Muscle of back (tissue), 3 donors: ENCODE measurements at regions not wholly inside any gene's neighbourhood (a gene's known extent, or its start where the extent isn't known, plus 50 kb on each side); places are given as distances from the start of the nearest gene placed in this dataset.
"Not testable (repeated sequence)": the region's sequence is repeated elsewhere in the genome, so short reads cannot be mapped to it uniquely, and the experiment has no call there.

Experiments used
- DNase-seq, 3 donors: peaks; one replicate each; pipeline versions ENCODE4 v3.0.0 to v3.0.0-alpha.2; 2013

GRCh38 chr13:71303144-71303543 lies 563.9 kb downstream of the DACH1 start:
- no peak for DNase-seq

- DNase-seq, result no peak
These were observed 566.4 kb downstream of the DACH1 start for GRCh38 chr13:71300602-71301001.

GRCh38 chr13:71291842-71292146 lies 575.2 kb downstream of the DACH1 start:
- DNase-seq, result no peak

- no peak for DNase-seq
These were observed 575.8 kb downstream of the DACH1 start for GRCh38 chr13:71290963-71291841.

- not testable (repeated sequence) for DNase-seq
These were observed 577.0 kb downstream of the DACH1 start for GRCh38 chr13:71289980-71290379.

GRCh38 chr13:71285700-71286099 lies 581.3 kb downstream of the DACH1 start:
- DNase-seq, result no peak

- no peak for DNase-seq
These were observed 588.5 kb downstream of the DACH1 start for GRCh38 chr13:71278512-71278911.

- no peak for DNase-seq
These were observed 591.9 kb downstream of the DACH1 start for GRCh38 chr13:71274923-71275608.

- DNase-seq, result peak; percentile 25 to 67 (median 26)
These were observed 605.7 kb downstream of the DACH1 start for GRCh38 chr13:71261256-71261655.

GRCh38 chr13:71260246-71260645 lies 606.8 kb downstream of the DACH1 start:
- DNase-seq, result peak; percentile 16 to 67 (median 26)

GRCh38 chr13:71255633-71256032 lies 611.4 kb downstream of the DACH1 start:
- DNase-seq, result no peak

GRCh38 chr13:71254384-71254783 lies 612.6 kb downstream of the DACH1 start:
- DNase-seq, result no peak

GRCh38 chr13:71252184-71252704 lies 614.8 kb downstream of the DACH1 start:
- peak in 1 of 3 donors; percentile 42 for DNase-seq

- no peak for DNase-seq
These were observed 615.6 kb downstream of the DACH1 start for GRCh38 chr13:71251292-71251951.

GRCh38 chr13:71249011-71249410 lies 618.0 kb downstream of the DACH1 start:
- DNase-seq, result no peak

- DNase-seq, result peak in 1 of 3 donors; percentile 55
These were observed 622.8 kb downstream of the DACH1 start for GRCh38 chr13:71244161-71244560.

- peak in 2 of 3 donors; percentile 14 to 55 for DNase-seq
These were observed 624.8 kb downstream of the DACH1 start for GRCh38 chr13:71242201-71242600.

- peak in 1 of 3 donors; percentile 34 for DNase-seq
These were observed 626.1 kb downstream of the DACH1 start for GRCh38 chr13:71240911-71241310.

GRCh38 chr13:71237332-71237731 lies 629.7 kb downstream of the DACH1 start:
- DNase-seq, result no peak

GRCh38 chr13:71219698-71220415 lies 647.1 kb downstream of the DACH1 start:
- DNase-seq, result peak in 2 of 3 donors; percentile 27 to 55

GRCh38 chr13:71218960-71219359 lies 648.0 kb downstream of the DACH1 start:
- DNase-seq, result no peak

GRCh38 chr13:71217827-71218226 lies 649.2 kb downstream of the DACH1 start:
- no peak for DNase-seq
